Activated CD4-positive, alpha-beta memory T cell treated with anti-CD3 and anti-CD28 coated beads, Interleukin-2, amount 10 ng/mL, durations not matched to agents 7 days and 5 days (primary cell): ENCODE measurements at regions not wholly inside any gene's neighbourhood (a gene's known extent, or its start where the extent isn't known, plus 50 kb on each side); places are given as distances from the start of the nearest gene placed in this dataset.
A peak's percentile ranks its signal among the peaks of the same experiment; 100 is the strongest.
"Not testable (repeated sequence)": the region's sequence is repeated elsewhere in the genome, so short reads cannot be mapped to it uniquely, and the experiment has no call there.

Experiments used
- CTCF ChIA-PET: fragments of 350-600 bp; sonication (Branson Sonifier 250); formaldehyde crosslinking; loops from one replicate; lab custom pipeline; 2021; ENCODE audit warnings: antibody characterized with exemption, inconsistent platforms; lab: Charles Lee
- POLR2A ChIA-PET: fragments of 350-600 bp; sonication (Branson Sonifier 250); formaldehyde crosslinking; loops from one replicate; lab custom pipeline; 2021; ENCODE audit warnings: antibody characterized with exemption; lab: Charles Lee
- DNase-seq: peaks from one replicate; pipeline ENCODE4 v3.0.0-alpha.2; 2020
- H3K27ac Mint-ChIP-seq: one replicate; pipeline ENCODE4 v1.8.0; 2021; ENCODE audit warnings: mild to moderate bottlenecking, mixed read lengths
- H3K27me3 Mint-ChIP-seq: one replicate; pipeline ENCODE4 v1.8.0; 2021; ENCODE audit warnings: mixed read lengths
- H3K36me3 Mint-ChIP-seq: one replicate; pipeline ENCODE4 v1.8.0; 2021; ENCODE audit warnings: low read depth, mixed read lengths
- H3K4me1 Mint-ChIP-seq: one replicate; pipeline ENCODE4 v1.8.0; 2021; ENCODE audit warnings: mixed read lengths
- H3K4me3 Mint-ChIP-seq: one replicate; pipeline ENCODE4 v1.8.0; 2021; ENCODE audit warnings: mild to moderate bottlenecking, mixed read lengths
- H3K9me3 Mint-ChIP-seq: one replicate; pipeline ENCODE4 v1.8.0; 2021; ENCODE audit warnings: mixed read lengths

GRCh38 chr11:71091506-71092265 lies 160.7 kb downstream of the SHANK2 start:
- Mint-ChIP-seq H3K9me3 (no peaks in the 10 kb centered on the region), H3K27ac (no peak overlapping the region), H3K4me3 (no peak overlapping the region), H3K36me3 (no peaks in the 10 kb centered on the region), H3K4me1 (no peaks in the 10 kb centered on the region), H3K27me3 (no peaks in the 10 kb centered on the region)
- no peak for DNase-seq
- ChIA-PET CTCF (no interaction called here), POLR2A (no interaction called here)

- Mint-ChIP-seq H3K27ac (no peak overlapping the region), H3K9me3 (no peaks in the 10 kb centered on the region), H3K4me3 (no peak overlapping the region), H3K27me3 (no peaks in the 10 kb centered on the region), H3K36me3 (no peaks in the 10 kb centered on the region), H3K4me1 (no peaks in the 10 kb centered on the region)
- POLR2A ChIA-PET, result no interaction called here
- CTCF ChIA-PET, result no interaction called here
- no peak for DNase-seq
These were observed 162.8 kb downstream of the SHANK2 start for GRCh38 chr11:71089571-71089970.

- H3K9me3 Mint-ChIP-seq, H3K4me1 Mint-ChIP-seq, CTCF ChIA-PET, H3K27ac Mint-ChIP-seq, POLR2A ChIA-PET, DNase-seq, H3K4me3 Mint-ChIP-seq, H3K36me3 Mint-ChIP-seq, H3K27me3 Mint-ChIP-seq: not testable (repeated sequence)
These were observed 163.8 kb downstream of the SHANK2 start for GRCh38 chr11:71088314-71089215.

- DNase-seq, result no peak
These were observed 165.6 kb downstream of the SHANK2 start for GRCh38 chr11:71086687-71087258.

DNA sequence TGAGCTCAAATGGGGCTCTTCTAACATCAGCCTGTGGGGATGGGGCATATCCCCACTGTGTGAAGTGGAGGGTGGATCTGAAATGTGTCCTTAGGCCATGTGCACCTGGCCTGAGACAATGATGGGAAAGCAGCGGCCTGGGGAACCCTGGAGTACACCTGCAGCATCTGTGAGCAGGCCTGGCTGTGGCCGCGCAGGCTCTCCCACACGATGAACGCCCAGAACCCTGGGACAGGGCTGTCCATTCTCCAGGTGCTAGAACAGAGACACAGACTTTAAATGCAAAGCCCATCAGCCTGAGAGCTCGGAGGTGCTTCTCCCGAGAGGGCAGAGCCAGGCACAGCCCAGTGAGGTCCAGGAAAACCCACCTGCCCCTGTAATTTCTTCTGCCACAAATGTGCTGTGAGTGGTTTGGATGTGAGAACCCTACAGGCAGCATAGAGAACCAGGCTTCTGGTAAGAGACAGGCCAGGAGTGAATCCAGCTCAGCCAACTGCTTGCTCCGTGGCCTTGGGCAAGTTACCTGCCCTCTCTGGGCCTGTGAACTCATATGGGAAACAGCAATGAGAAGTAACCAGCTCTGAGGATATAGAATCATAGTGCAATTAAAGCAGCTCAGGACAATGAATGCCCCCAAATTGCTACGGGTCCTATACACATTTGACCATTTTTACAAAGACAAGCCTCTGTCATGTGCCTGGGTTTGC lies 167.9 kb downstream of the SHANK2 start:
- Mint-ChIP-seq H3K4me3 (no peak overlapping the region), H3K9me3 (no peaks in the 10 kb centered on the region), H3K4me1 (no peaks in the 10 kb centered on the region), H3K27me3 (no peaks in the 10 kb centered on the region), H3K36me3 (no peaks in the 10 kb centered on the region), H3K27ac (no peak overlapping the region)
- no peak for DNase-seq
- CTCF ChIA-PET, result no interaction called here
- POLR2A ChIA-PET, result no interaction called here

More at GRCh38 chr11:71086687-71087258, 165.6 kb downstream of the SHANK2 start:
- CTCF ChIA-PET, result no interaction called here
- Mint-ChIP-seq H3K4me1 (no peaks in the 10 kb centered on the region), H3K9me3 (no peaks in the 10 kb centered on the region), H3K36me3 (no peaks in the 10 kb centered on the region), H3K4me3 (no peak overlapping the region), H3K27me3 (no peaks in the 10 kb centered on the region), H3K27ac (no peak overlapping the region)
- POLR2A ChIA-PET, result no interaction called here

DNA sequence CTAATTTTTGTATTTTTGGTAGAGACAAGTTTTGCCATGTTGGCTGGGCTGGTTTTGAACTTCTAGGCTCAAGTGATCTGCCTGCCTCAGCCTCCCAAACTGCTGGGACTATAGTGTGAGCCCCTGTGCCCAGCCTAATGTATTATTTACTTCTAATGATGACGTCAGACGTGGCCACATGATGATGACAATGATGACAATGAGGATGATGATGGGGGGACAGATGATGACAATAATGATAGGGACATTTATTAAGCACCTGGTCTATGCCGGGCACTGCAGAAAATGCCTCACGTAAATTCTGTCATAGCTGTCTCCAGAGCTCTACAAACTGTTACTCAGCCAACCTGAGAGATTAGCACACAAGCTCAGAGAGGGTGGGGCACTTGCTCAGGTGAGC lies 169.3 kb downstream of the SHANK2 start:
- Mint-ChIP-seq H3K4me1 (no peaks in the 10 kb centered on the region), H3K36me3 (no peaks in the 10 kb centered on the region), H3K27me3 (no peaks in the 10 kb centered on the region), H3K27ac (no peak overlapping the region), H3K4me3 (no peak overlapping the region), H3K9me3 (no peaks in the 10 kb centered on the region)
- DNase-seq, result no peak
- ChIA-PET POLR2A (no interaction called here), CTCF (no interaction called here)

GRCh38 chr11:71082454-71082853 lies 169.9 kb downstream of the SHANK2 start:
- DNase-seq, result no peak
- ChIA-PET POLR2A (no interaction called here), CTCF (no interaction called here)
- Mint-ChIP-seq H3K27me3 (no peaks in the 10 kb centered on the region), H3K27ac (no peak overlapping the region), H3K36me3 (no peaks in the 10 kb centered on the region), H3K9me3 (no peaks in the 10 kb centered on the region), H3K4me3 (no peak overlapping the region), H3K4me1 (no peaks in the 10 kb centered on the region)

DNA sequence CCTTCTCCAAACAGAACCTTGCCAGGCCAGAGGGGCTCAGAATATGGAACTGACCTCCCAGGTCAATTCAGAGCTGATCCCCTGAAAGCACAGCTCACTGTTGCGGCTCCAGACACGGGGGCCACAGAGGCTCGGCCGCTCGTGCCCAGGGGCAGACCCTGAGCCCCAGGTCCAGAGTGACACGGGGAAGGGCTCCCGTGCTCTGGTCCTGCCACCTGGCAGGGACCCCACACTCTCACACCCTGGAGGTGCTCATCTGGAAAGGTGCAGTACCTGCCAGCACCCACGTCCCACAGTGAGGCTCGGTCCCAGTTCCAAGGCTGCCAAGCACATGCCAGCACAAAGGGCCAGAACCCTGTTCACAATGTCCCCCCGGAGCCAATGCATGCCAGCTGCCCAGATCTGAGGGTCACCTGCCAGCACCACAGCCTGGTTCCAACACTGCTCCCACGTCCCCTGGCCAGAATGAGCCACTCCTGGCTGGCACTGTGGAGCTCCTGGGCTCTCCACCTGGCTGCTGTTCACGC lies 170.6 kb downstream of the SHANK2 start:
- ChIA-PET CTCF (no interaction called here), POLR2A (no interaction called here)
- no peaks in the 10 kb centered on the region for H3K36me3 Mint-ChIP-seq
- H3K27me3 Mint-ChIP-seq, result no peaks in the 10 kb centered on the region
- H3K27ac Mint-ChIP-seq, result no peak overlapping the region
- H3K9me3 Mint-ChIP-seq, result no peaks in the 10 kb centered on the region
- no peaks in the 10 kb centered on the region for H3K4me1 Mint-ChIP-seq
- DNase-seq, result no peak
- no peak overlapping the region for H3K4me3 Mint-ChIP-seq

DNA sequence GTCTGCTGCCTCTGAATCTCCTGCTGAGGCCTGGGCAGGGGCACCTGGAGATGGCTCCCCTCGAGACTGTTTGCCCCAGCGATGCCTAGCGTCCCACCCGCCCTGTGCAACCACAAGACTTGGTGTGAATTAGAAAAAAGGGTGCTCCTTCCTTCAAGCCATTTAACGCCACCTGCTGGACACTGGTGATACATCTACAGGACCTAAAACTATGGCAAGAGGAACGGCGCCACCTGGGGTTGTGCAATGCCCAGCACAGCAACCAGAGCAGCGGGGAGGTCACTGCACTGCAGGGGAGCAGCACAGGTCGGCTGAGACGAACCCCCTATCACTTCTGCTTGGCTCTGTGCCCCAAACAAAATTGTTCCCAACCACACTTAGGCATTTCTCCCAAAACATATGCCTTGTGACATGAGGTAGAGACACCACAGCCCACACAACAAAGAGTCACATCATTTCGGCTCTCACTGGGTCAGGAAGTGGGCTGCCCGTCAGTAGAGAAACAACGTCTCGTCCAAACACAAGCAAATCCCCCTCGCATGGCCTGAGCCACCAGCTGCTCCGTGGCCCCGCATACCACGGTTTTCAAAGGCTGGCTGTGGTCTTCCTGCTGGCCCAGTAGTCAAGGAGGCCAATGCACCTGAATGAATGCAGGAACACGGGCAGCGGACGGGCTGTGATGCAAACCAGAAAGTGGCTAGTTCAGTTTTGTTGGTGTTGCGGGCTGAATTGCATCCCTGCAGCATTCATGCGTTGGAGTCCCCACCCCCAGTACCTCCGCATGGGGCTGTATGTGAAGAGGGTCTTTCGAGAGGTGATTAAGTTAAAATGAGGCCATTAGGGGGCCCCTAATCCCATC lies 171.9 kb downstream of the SHANK2 start:
- Mint-ChIP-seq H3K4me1 (no peaks in the 10 kb centered on the region), H3K4me3 (no peak overlapping the region), H3K36me3 (no peaks in the 10 kb centered on the region), H3K27ac (no peak overlapping the region), H3K27me3 (no peaks in the 10 kb centered on the region), H3K9me3 (no peaks in the 10 kb centered on the region)
- DNase-seq, result peak; percentile 41
- ChIA-PET CTCF (no interaction called here), POLR2A (no interaction called here)

GRCh38 chr11:71079795-71080194 lies 172.6 kb downstream of the SHANK2 start:
- Mint-ChIP-seq H3K36me3 (no peaks in the 10 kb centered on the region), H3K4me1 (no peaks in the 10 kb centered on the region), H3K4me3 (no peak overlapping the region), H3K27me3 (no peaks in the 10 kb centered on the region), H3K9me3 (no peaks in the 10 kb centered on the region), H3K27ac (no peak overlapping the region)
- ChIA-PET CTCF (no interaction called here), POLR2A (no interaction called here)
- no peak for DNase-seq

DNA sequence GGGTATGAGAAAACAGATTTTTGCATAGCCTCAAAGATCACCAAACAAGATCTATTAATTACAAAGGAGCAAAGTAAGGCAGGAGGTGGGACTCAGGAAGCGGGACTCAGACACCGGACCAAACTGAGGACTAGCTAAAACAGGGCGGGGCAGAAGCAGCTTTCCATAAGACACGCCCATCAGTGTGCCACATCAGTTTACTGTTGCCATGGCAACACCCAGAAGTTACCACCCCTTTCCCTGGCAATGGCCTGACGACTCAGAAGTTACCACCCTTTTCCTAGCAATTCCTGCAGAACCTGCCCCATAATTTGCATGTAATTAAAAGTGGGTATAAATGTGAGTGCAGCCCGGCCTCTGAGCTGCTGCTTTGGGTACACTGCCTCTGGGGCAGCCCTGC lies 173.9 kb downstream of the SHANK2 start:
- Mint-ChIP-seq H3K4me3 (no peak overlapping the region), H3K9me3 (no peaks in the 10 kb centered on the region), H3K4me1 (no peaks in the 10 kb centered on the region), H3K27me3 (no peaks in the 10 kb centered on the region), H3K36me3 (no peaks in the 10 kb centered on the region), H3K27ac (no peak overlapping the region)
- DNase-seq, result no peak
- POLR2A ChIA-PET, result no interaction called here
- CTCF ChIA-PET, result no interaction called here

DNA sequence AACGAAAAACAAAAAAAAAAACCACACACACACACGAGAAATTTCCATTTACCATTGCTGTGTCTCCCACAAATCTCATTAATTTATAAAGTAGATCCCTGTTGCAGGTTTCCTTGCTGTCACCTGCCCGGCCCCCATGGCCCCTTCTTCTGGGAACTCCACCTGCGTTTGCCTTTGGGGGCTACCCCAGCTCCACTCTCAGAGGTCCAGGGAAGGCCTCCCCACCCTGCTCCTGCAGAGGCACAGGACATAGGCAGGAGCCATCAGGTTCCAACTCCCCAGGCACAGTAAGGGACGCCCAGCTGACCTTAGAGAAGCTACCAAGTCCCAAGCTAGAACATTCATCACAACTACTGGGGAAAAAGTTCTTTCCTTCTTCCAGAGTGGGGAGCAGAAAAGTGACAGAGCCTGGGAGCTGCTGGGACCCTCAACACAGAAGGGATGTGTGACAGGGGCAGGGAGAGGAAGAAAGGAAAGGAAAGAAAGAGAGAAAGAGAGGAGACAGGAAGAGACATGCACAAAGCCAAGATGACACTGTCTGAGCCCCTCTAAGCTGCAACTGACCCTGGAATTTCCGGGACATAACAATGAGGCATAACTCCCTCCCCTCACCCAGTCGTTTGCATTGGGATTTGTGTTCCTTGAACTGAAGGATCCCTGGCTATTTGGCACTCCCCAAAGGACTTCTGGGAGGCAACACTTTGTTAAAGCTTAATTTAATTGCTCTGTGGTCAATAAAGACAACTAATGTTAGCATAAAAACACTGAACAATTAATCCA lies 175.7 kb downstream of the SHANK2 start:
- Mint-ChIP-seq H3K4me3 (no peak overlapping the region), H3K36me3 (no peaks in the 10 kb centered on the region), H3K9me3 (no peaks in the 10 kb centered on the region), H3K27me3 (no peaks in the 10 kb centered on the region), H3K27ac (no peak overlapping the region), H3K4me1 (no peaks in the 10 kb centered on the region)
- no peak for DNase-seq
- ChIA-PET POLR2A (no interaction called here), CTCF (no interaction called here)
